ENCODE measurements at regions not wholly inside any gene's neighbourhood (a gene's known extent, or its start where the extent isn't known, plus 50 kb on each side); places are given as distances from the start of the nearest gene placed in this dataset.

DNA sequence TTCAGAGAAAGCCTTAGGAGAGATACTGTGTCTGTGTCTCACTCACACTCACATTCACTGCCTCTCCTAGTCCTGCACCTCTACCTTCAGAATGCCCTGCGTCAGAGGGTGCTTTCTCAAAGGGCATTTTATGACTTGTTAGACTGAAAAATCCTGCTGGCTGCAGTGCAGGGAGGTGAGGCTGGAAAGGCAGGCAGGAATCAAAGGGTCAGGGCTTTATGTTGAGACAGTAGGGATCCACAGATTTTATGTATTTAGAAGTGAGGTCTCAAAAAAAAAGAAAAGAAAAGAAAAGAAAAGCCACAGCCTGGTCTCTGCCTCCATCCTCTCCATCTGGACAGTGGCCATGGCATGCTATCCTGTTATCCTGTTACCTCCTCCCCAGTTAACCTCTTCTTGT is 936.0 kb upstream of the SLC10A2 start:
- Histone ChIP-seq H3K4me1 (ENCODE audit: control insufficient read depth in 1 of 2, insufficient read depth in 1 of 2, low read depth in 1 of 2, low read length in 1 of 2) (no peaks in the 10 kb centered on the region), H3K36me3 (no peaks in the 10 kb centered on the region), H3K4me3 (ENCODE audit: low read depth in 1 of 2, low read length in 1 of 2) (no peak overlapping the region), H3K27me3 (no peaks in the 10 kb centered on the region), H3K9me3 (no peaks in the 10 kb centered on the region), H3K27ac (no peak overlapping the region)
- TF ChIP-seq, protein P1, sequence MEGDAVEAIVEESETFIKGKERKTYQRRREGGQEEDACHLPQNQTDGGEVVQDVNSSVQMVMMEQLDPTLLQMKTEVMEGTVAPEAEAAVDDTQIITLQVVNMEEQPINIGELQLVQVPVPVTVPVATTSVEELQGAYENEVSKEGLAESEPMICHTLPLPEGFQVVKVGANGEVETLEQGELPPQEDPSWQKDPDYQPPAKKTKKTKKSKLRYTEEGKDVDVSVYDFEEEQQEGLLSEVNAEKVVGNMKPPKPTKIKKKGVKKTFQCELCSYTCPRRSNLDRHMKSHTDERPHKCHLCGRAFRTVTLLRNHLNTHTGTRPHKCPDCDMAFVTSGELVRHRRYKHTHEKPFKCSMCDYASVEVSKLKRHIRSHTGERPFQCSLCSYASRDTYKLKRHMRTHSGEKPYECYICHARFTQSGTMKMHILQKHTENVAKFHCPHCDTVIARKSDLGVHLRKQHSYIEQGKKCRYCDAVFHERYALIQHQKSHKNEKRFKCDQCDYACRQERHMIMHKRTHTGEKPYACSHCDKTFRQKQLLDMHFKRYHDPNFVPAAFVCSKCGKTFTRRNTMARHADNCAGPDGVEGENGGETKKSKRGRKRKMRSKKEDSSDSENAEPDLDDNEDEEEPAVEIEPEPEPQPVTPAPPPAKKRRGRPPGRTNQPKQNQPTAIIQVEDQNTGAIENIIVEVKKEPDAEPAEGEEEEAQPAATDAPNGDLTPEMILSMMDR (IDR thresholded peaks at IDR 0.05): no peak

DNA sequence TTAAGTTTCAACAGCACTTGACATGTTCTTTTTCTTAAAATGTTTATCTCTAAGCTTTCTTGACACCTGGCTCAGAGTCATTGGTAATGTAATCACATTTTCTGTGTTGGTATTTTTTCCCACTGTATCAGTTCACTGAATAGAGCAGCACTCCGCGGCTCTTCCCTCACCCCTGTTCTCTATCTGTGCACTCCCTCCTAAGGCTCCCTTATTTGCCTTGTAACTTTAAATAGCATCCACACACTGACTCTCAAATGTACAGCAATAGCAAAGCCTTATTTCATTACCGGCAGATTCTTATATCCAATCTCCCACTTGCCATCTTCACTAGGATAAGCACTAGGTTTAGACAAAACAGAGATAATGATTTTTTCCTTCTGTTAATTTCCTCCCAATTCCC is 935.5 kb upstream of the SLC10A2 start:
- Histone ChIP-seq H3K36me3 (no peaks in the 10 kb centered on the region), H3K4me1 (ENCODE audit: control insufficient read depth in 1 of 2, insufficient read depth in 1 of 2, low read depth in 1 of 2, low read length in 1 of 2) (no peaks in the 10 kb centered on the region), H3K4me3 (ENCODE audit: low read depth in 1 of 2, low read length in 1 of 2) (no peak overlapping the region), H3K27me3 (no peaks in the 10 kb centered on the region), H3K9me3 (no peaks in the 10 kb centered on the region), H3K27ac (no peak overlapping the region)
- TF ChIP-seq, protein P1 (IDR thresholded peaks at IDR 0.05): no peak

DNA sequence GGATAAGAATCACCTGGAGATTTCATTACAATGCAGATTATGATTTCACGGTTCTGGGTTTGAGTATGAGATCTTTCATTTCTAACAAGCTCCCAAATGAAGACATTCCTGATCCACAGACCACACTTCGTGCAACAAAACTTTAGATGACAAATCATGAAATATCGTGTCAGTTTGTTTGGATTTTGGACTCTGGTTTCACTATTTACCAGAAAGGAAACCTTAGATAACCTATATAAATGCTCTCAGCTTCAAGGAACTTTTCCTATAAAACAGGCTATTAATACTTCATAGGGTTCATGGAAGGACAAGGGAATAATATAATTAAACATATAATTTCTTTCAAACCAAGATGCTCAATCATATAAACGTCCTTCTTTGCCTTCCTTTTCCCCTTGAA is 930.5 kb upstream of the SLC10A2 start:
- H3K27ac ChIP-seq: no peak overlapping the region
- no peak overlapping the region for H3K4me3 ChIP-seq (ENCODE audit: low read depth in 1 of 2, low read length in 1 of 2)
- H3K4me1 ChIP-seq (ENCODE audit: control insufficient read depth in 1 of 2, insufficient read depth in 1 of 2, low read depth in 1 of 2, low read length in 1 of 2): no peaks in the 10 kb centered on the region
- no peaks in the 10 kb centered on the region for H3K27me3 ChIP-seq
- no peaks in the 10 kb centered on the region for H3K36me3 ChIP-seq
- TF ChIP-seq, protein P1 (IDR thresholded peaks at IDR 0.05): no peak
- no peaks in the 10 kb centered on the region for H3K9me3 ChIP-seq

DNA sequence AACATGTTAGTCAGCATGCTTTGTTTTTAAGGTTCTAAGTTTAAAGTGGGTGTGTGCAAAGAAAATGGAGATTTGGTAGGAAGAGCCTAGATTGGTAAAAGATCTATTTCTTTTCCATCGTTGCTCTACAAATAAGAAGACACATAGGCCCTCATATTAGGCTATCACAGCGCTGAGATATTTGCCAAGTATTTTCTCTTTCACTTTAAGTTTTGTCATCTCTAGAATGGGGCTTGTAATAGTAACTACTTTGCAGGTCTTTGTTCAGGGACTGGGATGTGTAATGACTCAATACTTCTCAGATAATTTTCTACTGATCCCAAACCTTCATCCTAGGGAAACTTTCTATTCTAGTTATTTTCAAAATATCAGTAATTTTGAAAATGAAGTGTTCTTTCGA is 917.7 kb upstream of the SLC10A2 start:
- Histone ChIP-seq H3K27ac (no peak overlapping the region), H3K9me3 (no peaks in the 10 kb centered on the region), H3K4me1 (ENCODE audit: control insufficient read depth in 1 of 2, insufficient read depth in 1 of 2, low read depth in 1 of 2, low read length in 1 of 2) (no peaks in the 10 kb centered on the region), H3K36me3 (no peaks in the 10 kb centered on the region), H3K27me3 (no peaks in the 10 kb centered on the region), H3K4me3 (ENCODE audit: low read depth in 1 of 2, low read length in 1 of 2) (no peak overlapping the region)
- TF ChIP-seq, protein P1 (IDR thresholded peaks at IDR 0.05): no peak

DNA sequence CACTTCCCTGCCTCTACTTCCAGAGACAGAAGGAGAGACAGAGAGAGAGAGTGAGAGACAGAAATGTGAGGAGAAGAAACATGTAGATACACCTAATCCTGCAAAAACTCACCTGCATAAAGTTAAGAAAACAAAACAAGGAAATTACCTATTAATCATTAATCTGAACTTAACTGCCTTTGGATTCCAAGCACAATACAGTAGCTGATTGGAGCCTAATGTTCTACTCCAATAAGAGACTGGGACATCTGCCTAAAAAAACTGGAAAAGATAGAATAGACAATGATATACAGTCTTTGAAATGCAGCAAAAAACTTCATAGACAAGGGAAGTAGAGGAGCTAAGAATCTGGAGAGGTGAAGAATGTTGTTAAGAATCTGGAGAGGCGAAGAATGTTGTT is 910.2 kb upstream of the SLC10A2 start:
- no peaks in the 10 kb centered on the region for H3K36me3 ChIP-seq
- TF ChIP-seq, protein P1 (IDR thresholded peaks at IDR 0.05): no peak
- no peak overlapping the region for H3K4me3 ChIP-seq (ENCODE audit: low read depth in 1 of 2, low read length in 1 of 2)
- peaks cover 0 to 7% of the 10 kb centered on the region in 2 experiments for H3K4me1 ChIP-seq (ENCODE audit: control insufficient read depth in 1 of 2, insufficient read depth in 1 of 2, low read depth in 1 of 2, low read length in 1 of 2)
- no peak overlapping the region for H3K27ac ChIP-seq
- H3K9me3 ChIP-seq: no peaks in the 10 kb centered on the region
- H3K27me3 ChIP-seq: no peaks in the 10 kb centered on the region

DNA sequence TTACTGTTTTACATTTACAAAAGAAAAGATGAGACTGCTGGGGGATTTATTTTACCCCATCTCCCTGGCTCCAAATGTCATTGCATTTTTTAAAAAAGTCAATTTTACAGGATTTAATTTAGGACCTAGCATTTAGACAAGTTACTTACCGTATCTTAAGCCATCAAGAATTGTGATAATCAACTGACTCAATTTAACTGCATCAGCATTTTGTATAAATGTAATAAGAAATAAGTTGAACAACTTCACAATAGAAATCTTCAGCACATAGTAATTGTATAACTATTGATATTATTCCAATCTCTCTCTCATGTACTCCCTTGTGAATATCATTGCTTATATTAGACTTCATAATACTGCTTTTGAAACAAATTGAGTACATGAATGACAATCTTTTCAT is 907.5 kb upstream of the SLC10A2 start:
- no peaks in the 10 kb centered on the region for H3K9me3 ChIP-seq
- H3K36me3 ChIP-seq: no peaks in the 10 kb centered on the region
- no peaks in the 10 kb centered on the region for H3K27me3 ChIP-seq
- H3K27ac ChIP-seq: no peak overlapping the region
- no peak overlapping the region for H3K4me3 ChIP-seq (ENCODE audit: low read depth in 1 of 2, low read length in 1 of 2)
- peaks cover 0 to 7% of the 10 kb centered on the region in 2 experiments for H3K4me1 ChIP-seq (ENCODE audit: control insufficient read depth in 1 of 2, insufficient read depth in 1 of 2, low read depth in 1 of 2, low read length in 1 of 2)
- TF ChIP-seq, protein P1 (IDR thresholded peaks at IDR 0.05): no peak

Measured in neutrophil (primary cell).